ENCODE measurements at regions not wholly inside any gene's neighbourhood (a gene's known extent, or its start where the extent isn't known, plus 50 kb on each side); places are given as distances from the start of the nearest gene placed in this dataset.

DNA sequence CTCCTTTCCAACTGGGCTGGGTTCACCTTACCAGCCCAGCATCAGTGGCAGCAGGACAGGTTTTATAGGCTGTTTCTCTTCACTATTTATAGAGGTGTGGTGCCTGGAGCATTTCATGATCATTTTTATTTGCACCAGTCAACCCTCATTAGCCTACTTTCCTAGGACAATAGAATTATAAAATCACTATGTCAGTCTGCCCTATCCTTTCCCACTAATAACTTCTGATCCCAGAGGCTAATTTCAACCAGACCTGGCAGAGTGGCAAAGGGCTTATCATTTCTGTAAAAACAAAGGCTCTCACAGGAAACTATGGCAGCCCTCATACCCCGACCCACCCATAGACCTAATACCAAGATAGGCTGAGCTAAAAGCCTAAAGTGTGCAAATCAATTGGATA is 243.5 kb upstream of the TMEFF2 start (continued):
- TF ChIP-seq JUND (IDR thresholded peaks at IDR 0.05; ENCODE audit: low read length) (no peak), SIRT6 (IDR thresholded peaks at IDR 0.05; ENCODE audit: low read length) (no peak), RBBP5 (IDR thresholded peaks at IDR 0.05; ENCODE audit: borderline replicate concordance, low read depth, low read length) (no peak), SIX5 (IDR thresholded peaks at IDR 0.05; ENCODE audit: low read depth, low read length) (no peak), EGR1 (IDR thresholded peaks at IDR 0.05; ENCODE audit: borderline replicate concordance, low read depth, low read length) (no peak), SAP30 (IDR thresholded peaks at IDR 0.05; ENCODE audit: insufficient read depth, insufficient replicate concordance, low read length) (no peak), SRF (IDR thresholded peaks at IDR 0.05; ENCODE audit: low read depth, low read length) (no peak)
